ENCODE measurements at regions not wholly inside any gene's neighbourhood (a gene's known extent, or its start where the extent isn't known, plus 50 kb on each side); places are given as distances from the start of the nearest gene placed in this dataset.

GRCh38 chr10:28845009-28845682 lies 167.8 kb downstream of the BAMBI start (continued):
- TF ChIP-seq ATF3 (IDR thresholded peaks at IDR 0.05) (peak; percentile 69), ATF3 (CRISPR knock-in tag; conservative IDR thresholded peaks at IDR 0.05) (no peak)

GRCh38 chr10:28849309-28849708 lies 172.0 kb downstream of the BAMBI start:
- BruUV-seq (replicated peaks) = no TSS peak
- H3K27me3 ChIP-seq (ENCODE audit: control insufficient read depth in 2 of 2, insufficient read depth in 2 of 2, low read length in 2 of 2) = no peaks in the 10 kb centered on the region
- no peaks in the 10 kb centered on the region for H3K36me3 ChIP-seq (ENCODE audit: control insufficient read depth, insufficient read depth, low read length)
- ChIA-PET CTCF (ENCODE audit: low intra/inter-chr PET ratio) (no interaction called here), POLR2A (no interaction called here)
- H3K9me3 ChIP-seq (replicated peaks; ENCODE audit: control insufficient read depth, insufficient read depth, low read depth, low read length) = peaks cover 12% of the 10 kb centered on the region
- no peak overlapping the region for H3K9ac ChIP-seq (ENCODE audit: insufficient read depth in 1 of 2, low read depth in 2 of 2, low read length in 2 of 2)
- H3K9me1 ChIP-seq (ENCODE audit: control insufficient read depth, insufficient read depth, low read length) = no peaks in the 10 kb centered on the region
- 0 out of 2 replicates have a peak, but pooled peaks cover 3% of the 10 kb centered on the region for H4K20me1 ChIP-seq (replicated peaks; ENCODE audit: control insufficient read depth, insufficient read depth, low read length)
- H3K27ac ChIP-seq (ENCODE audit: extremely low read depth, low read depth, low read length) = no peak overlapping the region
- DNase-seq (ENCODE audit: extremely low read depth in 1 of 4, low spot score in 3 of 4) (no peak), FAIRE-seq (no peak), ATAC-seq (no peak)
- intact Hi-C loops (cut with micrococcal nuclease) = no loop called here
- H3K4me3 ChIP-seq = no peak overlapping the region
- no peak overlapping the region for H2AFZ ChIP-seq (ENCODE audit: low read depth, low read length)
- TF ChIP-seq ZNF764 (CRISPR knock-in tag; IDR thresholded peaks at IDR 0.05; ENCODE audit: low read depth) (no peak), ATF3 (IDR thresholded peaks at IDR 0.05) (no peak), ATF3 (CRISPR knock-in tag; conservative IDR thresholded peaks at IDR 0.05) (no peak)
- peaks cover 6 to 23% of the 10 kb centered on the region in 2 experiments; a peak in 4 of 5 replicates for H3K4me1 ChIP-seq (replicated peaks in 1 of 2; ENCODE audit: control insufficient read depth in 2 of 2, insufficient read depth in 2 of 2, low read length in 2 of 2)
- WGBS (ENCODE audit: insufficient coverage, low coverage, missing lambda C conversion rate) = 27% methylated on average over 3 of the region's 3 CpGs
- in situ Hi-C loops (cut with MboI) = no loop called here
- no peaks in the 10 kb centered on the region for H3K79me2 ChIP-seq (ENCODE audit: control insufficient read depth, insufficient read depth, low read length)
- no peak overlapping the region; the same call in 1 of the 2 replicates for H3K4me2 ChIP-seq (ENCODE audit: insufficient read depth, low read length)
